Occipital lobe (tissue), 1 donor: ENCODE measurements at regions not wholly inside any gene's neighbourhood (a gene's known extent, or its start where the extent isn't known, plus 50 kb on each side); places are given as distances from the start of the nearest gene placed in this dataset.

ENCODE experiments used
- DNase-seq: peaks from one replicate; lab custom pipeline; 2025; lab: John Stamatoyannopoulos, UW

GRCh38 chr19:31555634-31556215 lies 206.5 kb upstream of the TSHZ3 start:
- DNase-seq = no peak

- no peak for DNase-seq
These were observed 210.3 kb upstream of the TSHZ3 start for GRCh38 chr19:31559494-31559893.

- DNase-seq = no peak
These were observed 211.1 kb upstream of the TSHZ3 start for GRCh38 chr19:31560086-31561060.

- no peak for DNase-seq
These were observed 213.9 kb upstream of the TSHZ3 start for GRCh38 chr19:31562966-31563612.

- DNase-seq = no peak
These were observed 218.5 kb upstream of the TSHZ3 start for GRCh38 chr19:31567776-31568175.

GRCh38 chr19:31568724-31569123 lies 219.5 kb upstream of the TSHZ3 start:
- DNase-seq = no peak

GRCh38 chr19:31570718-31571117 lies 221.5 kb upstream of the TSHZ3 start:
- DNase-seq = no peak

GRCh38 chr19:31572102-31572975 lies 223.1 kb upstream of the TSHZ3 start:
- DNase-seq = no peak

GRCh38 chr19:31572976-31573298 lies 223.7 kb upstream of the TSHZ3 start:
- DNase-seq = no peak

GRCh38 chr19:31574251-31574973 lies 225.2 kb upstream of the TSHZ3 start:
- no peak for DNase-seq

GRCh38 chr19:31575846-31576335 lies 226.7 kb upstream of the TSHZ3 start:
- DNase-seq = no peak

GRCh38 chr19:31578326-31578725 lies 229.1 kb upstream of the TSHZ3 start:
- DNase-seq = no peak

GRCh38 chr19:31583148-31583547 lies 233.9 kb upstream of the TSHZ3 start:
- DNase-seq = no peak

- no peak for DNase-seq
These were observed 237.0 kb upstream of the TSHZ3 start for GRCh38 chr19:31586282-31586681.

- no peak for DNase-seq
These were observed 239.9 kb upstream of the TSHZ3 start for GRCh38 chr19:31589109-31589508.

- no peak for DNase-seq
These were observed 242.0 kb upstream of the TSHZ3 start for GRCh38 chr19:31591258-31591657.

- DNase-seq = no peak
These were observed 243.2 kb upstream of the TSHZ3 start for GRCh38 chr19:31592456-31592855.

- no peak for DNase-seq
These were observed 245.5 kb upstream of the TSHZ3 start for GRCh38 chr19:31594701-31595100.

GRCh38 chr19:31595521-31595920 lies 246.3 kb upstream of the TSHZ3 start:
- peak; percentile 8 for DNase-seq

- no peak for DNase-seq
These were observed 247.5 kb upstream of the TSHZ3 start for GRCh38 chr19:31596751-31597150.

GRCh38 chr19:31597616-31598015 lies 248.4 kb upstream of the TSHZ3 start:
- no peak for DNase-seq
